LNCAP (cell line): ENCODE measurements at regions not wholly inside any gene's neighbourhood (a gene's known extent, or its start where the extent isn't known, plus 50 kb on each side); places are given as distances from the start of the nearest gene placed in this dataset.

Experiments used
- CTCF ChIP-seq: fragments of 450-650 bp; IDR thresholded peaks from 2 replicates; pipeline ENCODE4 v1.5.1; 2017; ENCODE audit warnings: mild to moderate bottlenecking

- TF ChIP-seq CTCF = no peak
These were observed 256.6 kb downstream of the ZWINT start for GRCh38 chr10:56104487-56104886.

- TF ChIP-seq CTCF = no peak
These were observed 264.9 kb downstream of the ZWINT start for GRCh38 chr10:56096226-56096517.

- TF ChIP-seq CTCF = no peak
These were observed 265.4 kb downstream of the ZWINT start for GRCh38 chr10:56095506-56096225.

GRCh38 chr10:56091872-56092271 is 269.2 kb downstream of the ZWINT start:
- TF ChIP-seq CTCF = no peak

GRCh38 chr10:56090914-56091540 is 270.0 kb downstream of the ZWINT start:
- no peak for TF ChIP-seq CTCF

GRCh38 chr10:56085406-56086122 is 275.5 kb downstream of the ZWINT start:
- TF ChIP-seq CTCF = no peak

GRCh38 chr10:56082169-56082568 is 278.9 kb downstream of the ZWINT start:
- no peak for TF ChIP-seq CTCF
